H1 (cell line): ENCODE measurements at regions not wholly inside any gene's neighbourhood (a gene's known extent, or its start where the extent isn't known, plus 50 kb on each side); places are given as distances from the start of the nearest gene placed in this dataset.

ENCODE experiments used
- EP300 ChIP-seq, 2 experiments: IDR thresholded peaks; 1 replicate in 1 of 2; 2 replicates in 1 of 2; pipeline ENCODE4 v1.6.1; 2011 to 2012; ENCODE audit warnings: low read depth in 2 of 2, low read length in 2 of 2, mild to moderate bottlenecking in 2 of 2, borderline replicate concordance in 1 of 2, inconsistent platforms in 1 of 2, moderate library complexity in 1 of 2
- POU5F1 ChIP-seq: IDR thresholded peaks from 2 replicates; pipeline ENCODE4 v1.6.1; 2011; ENCODE audit warnings: low read depth, mild to moderate bottlenecking, low read length, moderate library complexity
- RBBP5 ChIP-seq: IDR thresholded peaks from 2 replicates; pipeline ENCODE4 v1.7.1; 2012; ENCODE audit warnings: low read depth, mild to moderate bottlenecking, inconsistent platforms, low read length, moderate library complexity, borderline replicate concordance
- SIN3A ChIP-seq, 2 experiments: IDR thresholded peaks in 1 of 2; conservative IDR thresholded peaks in 1 of 2; 2 replicates each; pipeline ENCODE4 v1.6.1; 2011 to 2012; ENCODE audit warnings: low read length in 2 of 2, improper control_type of control experiment in 1 of 2, low read depth in 1 of 2, mild to moderate bottlenecking in 1 of 2
- SP1 ChIP-seq: IDR thresholded peaks from 2 replicates; pipeline ENCODE4 v1.6.1; 2011; ENCODE audit warnings: low read depth, low read length
- TF ChIP-seq, protein P1 (sequence below), 3 experiments: IDR thresholded peaks; 1 replicate in 2 of 3; 2 replicates in 1 of 3; pipeline versions ENCODE4 v1.5.1 to v1.6.1; 2011; ENCODE audit warnings: low read length in 3 of 3, mild to moderate bottlenecking in 3 of 3, inconsistent platforms in 2 of 3, low read depth in 1 of 3, moderate library complexity in 1 of 3; ENCODE audit not compliant: insufficient read depth in 1 of 3; ENCODE audit errors: control extremely low read depth in 1 of 3
- TF ChIP-seq, protein P2 (sequence below): IDR thresholded peaks from 2 replicates; pipeline ENCODE4 v1.6.1; 2011; ENCODE audit warnings: low read length, improper control_type of control experiment

DNA sequence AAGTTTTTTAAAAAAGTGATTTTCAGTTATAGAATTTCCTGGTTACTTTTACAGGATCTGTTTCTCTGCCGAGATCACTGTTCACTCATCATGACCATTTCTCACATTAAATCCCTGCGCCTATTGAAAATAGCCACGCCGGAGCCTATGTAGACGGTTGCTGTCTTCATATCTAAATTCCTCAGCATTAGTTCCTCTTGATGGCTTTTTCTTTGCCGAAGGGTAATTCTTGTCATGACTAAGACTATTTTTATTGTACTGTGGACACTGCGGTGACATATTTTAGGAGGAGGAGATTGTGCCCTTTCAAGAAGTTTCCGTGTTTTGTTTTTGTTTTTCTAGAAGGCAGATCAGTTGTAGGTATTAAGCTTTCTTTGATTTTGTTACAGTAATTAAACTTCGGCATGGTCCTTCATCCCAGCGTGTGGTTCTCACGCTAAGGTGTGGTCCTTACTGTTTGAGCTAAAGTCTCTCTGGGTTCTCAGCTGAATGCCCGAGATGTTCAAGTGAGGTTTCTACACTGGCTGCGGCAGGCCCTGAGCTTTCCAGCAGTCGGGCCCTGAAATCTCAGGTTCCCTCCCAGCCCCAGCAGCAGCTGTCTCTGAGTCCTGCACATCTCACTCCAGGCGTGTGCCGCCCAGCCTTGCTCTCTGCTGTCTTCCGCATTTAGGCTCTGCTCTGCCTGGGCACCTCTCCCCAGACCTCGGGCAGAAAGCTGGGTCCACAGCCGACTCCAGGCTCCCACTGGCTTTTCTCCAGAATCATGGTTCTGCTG, 1110.5 kb downstream of the TBC1D22A start (continued):
- TF ChIP-seq, protein P1, sequence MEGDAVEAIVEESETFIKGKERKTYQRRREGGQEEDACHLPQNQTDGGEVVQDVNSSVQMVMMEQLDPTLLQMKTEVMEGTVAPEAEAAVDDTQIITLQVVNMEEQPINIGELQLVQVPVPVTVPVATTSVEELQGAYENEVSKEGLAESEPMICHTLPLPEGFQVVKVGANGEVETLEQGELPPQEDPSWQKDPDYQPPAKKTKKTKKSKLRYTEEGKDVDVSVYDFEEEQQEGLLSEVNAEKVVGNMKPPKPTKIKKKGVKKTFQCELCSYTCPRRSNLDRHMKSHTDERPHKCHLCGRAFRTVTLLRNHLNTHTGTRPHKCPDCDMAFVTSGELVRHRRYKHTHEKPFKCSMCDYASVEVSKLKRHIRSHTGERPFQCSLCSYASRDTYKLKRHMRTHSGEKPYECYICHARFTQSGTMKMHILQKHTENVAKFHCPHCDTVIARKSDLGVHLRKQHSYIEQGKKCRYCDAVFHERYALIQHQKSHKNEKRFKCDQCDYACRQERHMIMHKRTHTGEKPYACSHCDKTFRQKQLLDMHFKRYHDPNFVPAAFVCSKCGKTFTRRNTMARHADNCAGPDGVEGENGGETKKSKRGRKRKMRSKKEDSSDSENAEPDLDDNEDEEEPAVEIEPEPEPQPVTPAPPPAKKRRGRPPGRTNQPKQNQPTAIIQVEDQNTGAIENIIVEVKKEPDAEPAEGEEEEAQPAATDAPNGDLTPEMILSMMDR (IDR thresholded peaks at IDR 0.05; ENCODE audit: control extremely low read depth in 1 of 3, insufficient read depth in 1 of 3, low read depth in 1 of 3, low read length in 3 of 3), result no peak
- TF ChIP-seq EP300 (IDR thresholded peaks at IDR 0.05; ENCODE audit: borderline replicate concordance in 1 of 2, low read depth in 2 of 2, low read length in 2 of 2), result no peak
- no peak for TF ChIP-seq SP1
- no peak for TF ChIP-seq POU5F1
- TF ChIP-seq, protein P2, sequence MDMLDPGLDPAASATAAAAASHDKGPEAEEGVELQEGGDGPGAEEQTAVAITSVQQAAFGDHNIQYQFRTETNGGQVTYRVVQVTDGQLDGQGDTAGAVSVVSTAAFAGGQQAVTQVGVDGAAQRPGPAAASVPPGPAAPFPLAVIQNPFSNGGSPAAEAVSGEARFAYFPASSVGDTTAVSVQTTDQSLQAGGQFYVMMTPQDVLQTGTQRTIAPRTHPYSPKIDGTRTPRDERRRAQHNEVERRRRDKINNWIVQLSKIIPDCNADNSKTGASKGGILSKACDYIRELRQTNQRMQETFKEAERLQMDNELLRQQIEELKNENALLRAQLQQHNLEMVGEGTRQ, result no peak
- no peak for TF ChIP-seq RBBP5
- no peak for TF ChIP-seq SIN3A (conservative IDR thresholded peaks at IDR 0.05 in 1 of 2, IDR thresholded peaks at IDR 0.05 in 1 of 2; ENCODE audit: low read depth in 1 of 2, low read length in 2 of 2)
